Activated CD4-positive, alpha-beta T cell treated with anti-CD3 and anti-CD28 coated beads, Interleukin-2, amount 10 ng/mL, durations not matched to agents 24 days and 14 days (primary cell): ENCODE measurements at regions not wholly inside any gene's neighbourhood (a gene's known extent, or its start where the extent isn't known, plus 50 kb on each side); places are given as distances from the start of the nearest gene placed in this dataset.

ENCODE experiments used
- DNase-seq: peaks from one replicate; pipeline ENCODE4 v3.0.0; 2022
- H3K27ac Mint-ChIP-seq: one replicate; pipeline ENCODE4 v1.8.0; 2022; ENCODE audit warnings: mild to moderate bottlenecking, mixed read lengths
- H3K27me3 Mint-ChIP-seq: one replicate; pipeline ENCODE4 v1.8.0; 2022; ENCODE audit warnings: mixed read lengths
- H3K36me3 Mint-ChIP-seq: one replicate; pipeline ENCODE4 v1.8.0; 2022; ENCODE audit warnings: low read depth, mild to moderate bottlenecking, mixed read lengths
- H3K4me1 Mint-ChIP-seq: one replicate; pipeline ENCODE4 v1.8.0; 2021; ENCODE audit warnings: mixed read lengths
- H3K4me3 Mint-ChIP-seq: one replicate; pipeline ENCODE4 v1.8.0; 2022; ENCODE audit warnings: mild to moderate bottlenecking, moderate library complexity, mixed read lengths
- H3K9me3 Mint-ChIP-seq: one replicate; pipeline ENCODE4 v1.8.0; 2021; ENCODE audit warnings: mixed read lengths
- intact Hi-C: fragments of 100-400 bp; cut with micrococcal nuclease; formaldehyde crosslinking; loops from one replicate; pipeline ENCODE4 v1.15.1; 2023

DNA sequence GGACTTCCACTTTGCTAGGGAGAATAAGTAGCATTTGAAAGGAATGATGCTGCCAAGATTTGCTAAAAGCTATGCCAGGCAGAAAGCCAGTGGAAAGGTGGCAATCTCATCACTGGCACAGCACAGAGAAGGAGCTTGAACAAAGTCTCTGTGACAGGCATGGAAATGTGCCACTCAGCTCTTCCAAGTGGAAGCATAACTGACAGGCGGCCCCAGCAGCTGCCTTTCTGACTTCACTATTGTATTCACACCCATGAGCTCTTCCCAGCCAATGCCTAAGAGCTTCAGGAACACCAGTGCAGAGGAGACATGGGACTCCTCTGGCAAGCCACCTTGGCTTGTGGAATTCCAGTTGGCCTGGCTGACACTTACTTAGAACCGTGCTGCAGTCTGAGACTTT lies 134.6 kb upstream of the REG3G start:
- H3K9me3 Mint-ChIP-seq: peaks cover 4% of the 10 kb centered on the region
- no peaks in the 10 kb centered on the region for H3K36me3 Mint-ChIP-seq
- H3K4me1 Mint-ChIP-seq: no peaks in the 10 kb centered on the region
- no peak for DNase-seq
- no peak overlapping the region for H3K27ac Mint-ChIP-seq
- no peak overlapping the region for H3K4me3 Mint-ChIP-seq
- intact Hi-C loops: no loop called here
- no peaks in the 10 kb centered on the region for H3K27me3 Mint-ChIP-seq

- H3K27ac Mint-ChIP-seq: no peak overlapping the region
- peaks cover 4% of the 10 kb centered on the region for H3K9me3 Mint-ChIP-seq
These were observed 133.2 kb upstream of the REG3G start for GRCh38 chr2:78892295-78892694.

GRCh38 chr2:78895022-78895421 lies 130.5 kb upstream of the REG3G start:
- no peak for DNase-seq
- intact Hi-C loops: no loop called here
- H3K36me3 Mint-ChIP-seq: no peaks in the 10 kb centered on the region
- no peak overlapping the region for H3K27ac Mint-ChIP-seq
- no peaks in the 10 kb centered on the region for H3K27me3 Mint-ChIP-seq
- H3K4me3 Mint-ChIP-seq: no peak overlapping the region
- peaks cover 9% of the 10 kb centered on the region for H3K9me3 Mint-ChIP-seq
- no peaks in the 10 kb centered on the region for H3K4me1 Mint-ChIP-seq

More at GRCh38 chr2:78892295-78892694, 133.2 kb upstream of the REG3G start:
- no peak for DNase-seq
- intact Hi-C loops: no loop called here
- Mint-ChIP-seq H3K27me3 (no peaks in the 10 kb centered on the region), H3K4me3 (no peak overlapping the region), H3K36me3 (no peaks in the 10 kb centered on the region), H3K4me1 (no peaks in the 10 kb centered on the region)

- Mint-ChIP-seq H3K27me3 (no peaks in the 10 kb centered on the region), H3K36me3 (no peaks in the 10 kb centered on the region), H3K9me3 (peaks cover 9% of the 10 kb centered on the region), H3K4me1 (no peaks in the 10 kb centered on the region), H3K4me3 (no peak overlapping the region), H3K27ac (no peak overlapping the region)
- DNase-seq: no peak
- intact Hi-C loops: no loop called here
These were observed 129.0 kb upstream of the REG3G start for GRCh38 chr2:78896536-78896935.

GRCh38 chr2:78907089-78907488 lies 118.4 kb upstream of the REG3G start:
- Mint-ChIP-seq H3K36me3 (no peaks in the 10 kb centered on the region), H3K27ac (no peak overlapping the region), H3K27me3 (no peaks in the 10 kb centered on the region), H3K9me3 (no peaks in the 10 kb centered on the region), H3K4me3 (no peak overlapping the region), H3K4me1 (no peaks in the 10 kb centered on the region)
- intact Hi-C loops: no loop called here
- DNase-seq: no peak

- H3K27ac Mint-ChIP-seq: no peak overlapping the region
These were observed 116.5 kb upstream of the REG3G start for GRCh38 chr2:78908973-78909372.

GRCh38 chr2:78910376-78910775 lies 115.1 kb upstream of the REG3G start:
- H3K4me3 Mint-ChIP-seq: no peak overlapping the region

More at GRCh38 chr2:78908973-78909372, 116.5 kb upstream of the REG3G start:
- Mint-ChIP-seq H3K36me3 (no peaks in the 10 kb centered on the region), H3K4me1 (no peaks in the 10 kb centered on the region), H3K9me3 (no peaks in the 10 kb centered on the region), H3K4me3 (no peak overlapping the region), H3K27me3 (no peaks in the 10 kb centered on the region)
- no peak for DNase-seq
- intact Hi-C loops: no loop called here

DNA sequence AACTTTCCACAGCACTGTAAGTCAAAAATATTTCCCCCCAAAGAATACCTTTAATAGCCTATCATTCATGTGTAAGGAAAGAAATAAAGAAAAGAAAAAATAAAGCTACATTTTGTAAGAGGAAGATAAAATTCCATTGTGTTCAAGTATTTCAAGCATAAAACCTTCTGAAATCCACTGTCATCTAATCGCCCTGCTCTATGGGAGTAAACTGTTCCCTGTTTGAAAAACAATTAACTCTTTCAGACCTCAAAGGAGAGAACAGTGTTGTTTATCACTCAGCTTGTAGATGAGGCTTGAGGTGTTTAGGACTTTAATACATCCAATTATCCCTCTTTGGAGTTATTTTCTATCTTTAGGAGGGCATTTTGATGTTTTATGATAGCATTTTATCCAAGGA lies 112.2 kb upstream of the REG3G start:
- no peaks in the 10 kb centered on the region for H3K9me3 Mint-ChIP-seq
- H3K4me1 Mint-ChIP-seq: no peaks in the 10 kb centered on the region
- H3K4me3 Mint-ChIP-seq: no peak overlapping the region
- H3K27ac Mint-ChIP-seq: no peak overlapping the region
- intact Hi-C loops: no loop called here
- no peaks in the 10 kb centered on the region for H3K27me3 Mint-ChIP-seq
- DNase-seq: no peak
- H3K36me3 Mint-ChIP-seq: no peaks in the 10 kb centered on the region

More at GRCh38 chr2:78910376-78910775, 115.1 kb upstream of the REG3G start:
- Mint-ChIP-seq H3K9me3 (no peaks in the 10 kb centered on the region), H3K27me3 (no peaks in the 10 kb centered on the region), H3K36me3 (no peaks in the 10 kb centered on the region), H3K4me1 (no peaks in the 10 kb centered on the region), H3K27ac (no peak overlapping the region)
- DNase-seq: no peak
- intact Hi-C loops: no loop called here

DNA sequence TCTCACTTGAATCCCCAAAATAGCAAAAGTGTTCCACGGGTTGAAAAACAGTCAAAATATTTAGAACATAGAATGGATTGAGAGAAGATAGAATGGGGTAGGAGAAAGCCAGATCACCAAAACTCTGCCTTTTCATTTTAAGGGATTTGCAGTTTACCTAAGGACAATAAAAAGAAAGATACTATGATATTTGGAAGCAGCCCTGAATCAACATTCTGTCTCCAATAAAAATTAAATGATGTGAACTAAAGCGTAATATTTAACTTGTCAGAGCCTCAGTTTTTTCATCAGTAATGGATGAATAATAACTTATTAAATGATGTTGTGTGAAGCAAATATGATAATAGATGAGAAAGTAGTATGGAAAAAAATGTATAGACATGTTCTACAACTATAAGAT lies 100.2 kb upstream of the REG3G start:
- intact Hi-C loops: no loop called here
- no peak for DNase-seq
- Mint-ChIP-seq H3K4me1 (no peaks in the 10 kb centered on the region), H3K27ac (no peak overlapping the region), H3K27me3 (no peaks in the 10 kb centered on the region), H3K4me3 (no peak overlapping the region), H3K9me3 (peaks cover 4% of the 10 kb centered on the region), H3K36me3 (no peaks in the 10 kb centered on the region)

GRCh38 chr2:78928502-78928901 lies 97.0 kb upstream of the REG3G start:
- Mint-ChIP-seq H3K27ac (no peak overlapping the region), H3K27me3 (no peaks in the 10 kb centered on the region), H3K4me3 (no peak overlapping the region), H3K36me3 (no peaks in the 10 kb centered on the region), H3K9me3 (peaks cover 6% of the 10 kb centered on the region), H3K4me1 (no peaks in the 10 kb centered on the region)
- intact Hi-C loops: no loop called here
- no peak for DNase-seq

DNA sequence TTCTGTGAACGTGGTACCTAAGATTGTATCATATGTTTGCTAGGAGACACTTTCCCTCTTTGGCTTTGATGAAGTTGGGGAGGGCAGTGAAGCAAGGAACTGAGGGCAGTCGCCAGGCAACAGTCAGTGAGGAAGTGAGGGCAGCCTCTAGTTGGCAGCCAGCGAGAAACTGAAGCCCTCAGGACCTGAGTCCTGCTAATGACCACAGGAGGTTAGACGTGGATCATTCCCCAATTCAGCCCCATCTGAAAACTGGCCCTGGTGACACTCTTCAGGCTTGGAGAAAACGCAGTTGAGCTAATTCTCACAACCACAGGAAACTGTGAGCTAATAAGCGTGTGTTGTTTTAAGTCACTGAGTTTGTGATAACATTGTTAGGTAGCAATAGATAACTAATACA lies 84.5 kb upstream of the REG3G start:
- Mint-ChIP-seq H3K27ac (no peak overlapping the region), H3K9me3 (no peaks in the 10 kb centered on the region), H3K27me3 (no peaks in the 10 kb centered on the region), H3K4me3 (no peak overlapping the region), H3K36me3 (no peaks in the 10 kb centered on the region), H3K4me1 (no peaks in the 10 kb centered on the region)
- no peak for DNase-seq
- intact Hi-C loops: no loop called here

DNA sequence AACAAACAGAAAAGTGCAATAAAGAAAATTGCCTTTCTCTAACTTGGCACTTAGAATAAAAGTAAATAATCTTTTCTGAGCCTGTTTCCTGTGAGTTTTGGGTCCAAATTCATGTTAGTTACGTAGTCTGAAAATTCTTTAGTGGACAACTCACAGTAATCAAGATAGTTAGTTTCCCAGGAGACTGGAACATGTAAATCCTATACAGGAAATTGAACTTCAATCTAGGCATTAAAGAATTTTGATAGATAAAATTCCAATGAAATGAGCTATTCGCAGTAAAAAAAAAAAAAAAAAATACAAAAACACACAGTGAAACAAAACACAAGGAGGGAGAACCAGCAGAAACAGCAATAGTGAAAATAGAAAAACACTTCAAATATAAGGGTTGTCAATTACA lies 83.8 kb upstream of the REG3G start:
- no peak overlapping the region for H3K27ac Mint-ChIP-seq
- peaks cover 3% of the 10 kb centered on the region for H3K9me3 Mint-ChIP-seq
- no peaks in the 10 kb centered on the region for H3K27me3 Mint-ChIP-seq
- DNase-seq: no peak
- intact Hi-C loops: no loop called here
- no peaks in the 10 kb centered on the region for H3K4me1 Mint-ChIP-seq
- no peak overlapping the region for H3K4me3 Mint-ChIP-seq
- no peaks in the 10 kb centered on the region for H3K36me3 Mint-ChIP-seq

- no peaks in the 10 kb centered on the region for H3K4me1 Mint-ChIP-seq
- no peak for DNase-seq
- no peaks in the 10 kb centered on the region for H3K9me3 Mint-ChIP-seq
- H3K27me3 Mint-ChIP-seq: no peaks in the 10 kb centered on the region
- H3K36me3 Mint-ChIP-seq: no peaks in the 10 kb centered on the region
- no peak overlapping the region for H3K4me3 Mint-ChIP-seq
- H3K27ac Mint-ChIP-seq: no peak overlapping the region
- intact Hi-C loops: no loop called here
These were observed 61.6 kb upstream of the REG3G start for GRCh38 chr2:78963881-78964280.

GRCh38 chr2:78967294-78967693 lies 58.2 kb upstream of the REG3G start:
- Mint-ChIP-seq H3K9me3 (no peaks in the 10 kb centered on the region), H3K36me3 (no peaks in the 10 kb centered on the region), H3K27me3 (no peaks in the 10 kb centered on the region), H3K4me1 (no peaks in the 10 kb centered on the region), H3K27ac (no peak overlapping the region), H3K4me3 (no peak overlapping the region)
- intact Hi-C loops: no loop called here
- no peak for DNase-seq

GRCh38 chr2:78973630-78974029 lies 51.9 kb upstream of the REG3G start:
- H3K4me1 Mint-ChIP-seq: no peaks in the 10 kb centered on the region
- no peaks in the 10 kb centered on the region for H3K9me3 Mint-ChIP-seq
- H3K27me3 Mint-ChIP-seq: no peaks in the 10 kb centered on the region
- intact Hi-C loops: no loop called here
- DNase-seq: peak; percentile 3
- no peak overlapping the region for H3K27ac Mint-ChIP-seq
- H3K4me3 Mint-ChIP-seq: no peak overlapping the region
- no peaks in the 10 kb centered on the region for H3K36me3 Mint-ChIP-seq
